Neural progenitor cell (in vitro differentiated cells): ENCODE measurements at regions not wholly inside any gene's neighbourhood (a gene's known extent, or its start where the extent isn't known, plus 50 kb on each side); places are given as distances from the start of the nearest gene placed in this dataset.

Experiments
- DNase-seq: peaks from one replicate; pipeline ENCODE4 v3.0.0-alpha.2; 2016; ENCODE audit warnings: low spot score
- H2AFZ ChIP-seq: fragments of 200-600 bp; sonication (generic); replicated peaks from 2 replicates; pipeline ENCODE4 v1.6.1; 2016; ENCODE audit warnings: antibody characterized with exemption
- H3F3A ChIP-seq: fragments of 200-600 bp; sonication (generic); 2 replicates; pipeline ENCODE4 v1.6.1; 2016; ENCODE audit warnings: antibody characterized with exemption, low read depth
- H3K27ac ChIP-seq: fragments of 200-600 bp; sonication (generic); 2 replicates; pipeline ENCODE4 v1.5.1; 2016; ENCODE audit warnings: mild to moderate bottlenecking
- H3K27me3 ChIP-seq: fragments of 200-600 bp; sonication (generic); 2 replicates; pipeline ENCODE4 v1.6.1; 2016; ENCODE audit warnings: mild to moderate bottlenecking, moderate library complexity
- H3K36me3 ChIP-seq: fragments of 200-600 bp; sonication (generic); 2 replicates; pipeline ENCODE4 v1.5.1; 2016
- H3K4me1 ChIP-seq: fragments of 200-600 bp; sonication (generic); 2 replicates; pipeline ENCODE4 v1.6.1; 2016; ENCODE audit warnings: mixed run types
- H3K4me2 ChIP-seq: fragments of 200-600 bp; sonication (generic); 2 replicates; pipeline ENCODE4 v1.6.1; 2016
- H3K4me3 ChIP-seq: fragments of 200-600 bp; sonication (generic); 2 replicates; pipeline ENCODE4 v1.5.1; 2016
- H3K79me2 ChIP-seq: fragments of 200-600 bp; sonication (generic); 2 replicates; pipeline ENCODE4 v1.6.1; 2016; ENCODE audit warnings: low read depth
- H3K9ac ChIP-seq: fragments of 200-600 bp; sonication (generic); 2 replicates; pipeline ENCODE4 v1.6.1; 2016
- H3K9me3 ChIP-seq: fragments of 200-600 bp; sonication (generic); 2 replicates; pipeline ENCODE4 v1.5.1; 2016; ENCODE audit warnings: low read depth
- H4K20me1 ChIP-seq: fragments of 200-600 bp; sonication (generic); 2 replicates; pipeline ENCODE4 v1.6.1; 2016; ENCODE audit warnings: low read depth
- H3K27ac Mint-ChIP-seq: 3 replicates; pipeline ENCODE4 v1.8.0; 2021; ENCODE audit warnings: mixed read lengths
- H3K27me3 Mint-ChIP-seq: 2 replicates; pipeline ENCODE4 v1.8.0; 2022; ENCODE audit warnings: low read depth, mild to moderate bottlenecking, inconsistent platforms, moderate library complexity, mixed read lengths; ENCODE audit not compliant: insufficient read depth
- H3K36me3 Mint-ChIP-seq: 3 replicates; pipeline ENCODE4 v1.8.0; 2021; ENCODE audit warnings: mixed read lengths
- H3K4me1 Mint-ChIP-seq: 3 replicates; pipeline ENCODE4 v1.8.0; 2021; ENCODE audit warnings: mixed read lengths
- H3K4me3 Mint-ChIP-seq: 3 replicates; pipeline ENCODE4 v1.8.0; 2021; ENCODE audit warnings: mild to moderate bottlenecking, moderate library complexity, mixed read lengths
- H3K9me3 Mint-ChIP-seq: 3 replicates; pipeline ENCODE4 v1.8.0; 2020; ENCODE audit warnings: mixed read lengths
- EZH2 ChIP-seq: fragments of 200-600 bp; sonication (generic); IDR thresholded peaks from 2 replicates; pipeline ENCODE4 v1.6.1; 2017; ENCODE audit warnings: antibody characterized with exemption, mild to moderate bottlenecking, moderate library complexity
- EZH2phosphoT487 ChIP-seq: fragments of 200-600 bp; sonication (generic); IDR thresholded peaks from 2 replicates; pipeline ENCODE4 v1.6.1; 2017; ENCODE audit warnings: antibody characterized with exemption
- TF ChIP-seq, protein P1 (sequence below): fragments of 200-600 bp; sonication (generic); IDR thresholded peaks from 2 replicates; pipeline ENCODE4 v1.5.1; 2017; ENCODE audit warnings: antibody characterized with exemption, mild to moderate bottlenecking

DNA sequence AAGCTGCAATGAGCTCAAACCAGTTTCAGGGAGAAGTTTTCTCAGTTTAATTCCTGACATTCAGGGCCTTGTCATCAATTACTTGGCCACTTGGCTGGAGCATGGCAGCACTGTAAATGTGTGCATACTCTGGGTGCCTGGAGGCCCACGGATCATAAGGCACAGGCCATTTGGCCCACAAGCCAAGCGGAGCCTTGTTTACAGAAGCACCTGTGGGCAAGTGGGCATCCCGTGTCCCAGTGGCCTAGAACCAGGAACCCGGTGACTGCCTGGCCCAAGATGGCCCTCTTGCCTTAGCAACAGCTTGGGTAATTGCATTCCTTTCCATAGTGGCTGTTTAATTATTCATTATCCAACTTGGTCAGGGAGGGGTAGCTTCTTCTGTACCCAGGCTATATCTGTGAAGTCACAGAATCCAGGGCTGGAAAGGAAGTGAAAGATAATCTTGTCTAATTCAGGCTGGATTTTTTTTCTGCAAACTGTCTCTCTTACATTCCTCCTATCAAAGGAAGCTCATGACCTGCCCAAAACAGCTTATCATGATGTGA, 426.4 kb upstream of the ZMIZ1 start:
- Histone ChIP-seq H3K27me3 (no peaks in the 10 kb centered on the region), H3F3A (no peaks in the 10 kb centered on the region), H4K20me1 (no peaks in the 10 kb centered on the region), H3K9me3 (no peaks in the 10 kb centered on the region), H3K27ac (no peak overlapping the region), H3K4me2 (no peak overlapping the region), H3K4me1 (no peaks in the 10 kb centered on the region), H3K36me3 (no peaks in the 10 kb centered on the region), H3K79me2 (no peaks in the 10 kb centered on the region), H2AFZ (no peak overlapping the region), H3K9ac (no peak overlapping the region), H3K4me3 (no peak overlapping the region)
- DNase-seq: no peak
- H3K36me3 Mint-ChIP-seq: no peaks in the 10 kb centered on the region
- H3K27ac Mint-ChIP-seq: peak overlapping the region; percentile 4
- H3K9me3 Mint-ChIP-seq: peaks cover 15% of the 10 kb centered on the region
- H3K4me1 Mint-ChIP-seq: peaks cover 19% of the 10 kb centered on the region
- peaks cover 8% of the 10 kb centered on the region for H3K27me3 Mint-ChIP-seq
- TF ChIP-seq EZH2phosphoT487 (no peak), EZH2 (no peak)
- TF ChIP-seq, protein P1, sequence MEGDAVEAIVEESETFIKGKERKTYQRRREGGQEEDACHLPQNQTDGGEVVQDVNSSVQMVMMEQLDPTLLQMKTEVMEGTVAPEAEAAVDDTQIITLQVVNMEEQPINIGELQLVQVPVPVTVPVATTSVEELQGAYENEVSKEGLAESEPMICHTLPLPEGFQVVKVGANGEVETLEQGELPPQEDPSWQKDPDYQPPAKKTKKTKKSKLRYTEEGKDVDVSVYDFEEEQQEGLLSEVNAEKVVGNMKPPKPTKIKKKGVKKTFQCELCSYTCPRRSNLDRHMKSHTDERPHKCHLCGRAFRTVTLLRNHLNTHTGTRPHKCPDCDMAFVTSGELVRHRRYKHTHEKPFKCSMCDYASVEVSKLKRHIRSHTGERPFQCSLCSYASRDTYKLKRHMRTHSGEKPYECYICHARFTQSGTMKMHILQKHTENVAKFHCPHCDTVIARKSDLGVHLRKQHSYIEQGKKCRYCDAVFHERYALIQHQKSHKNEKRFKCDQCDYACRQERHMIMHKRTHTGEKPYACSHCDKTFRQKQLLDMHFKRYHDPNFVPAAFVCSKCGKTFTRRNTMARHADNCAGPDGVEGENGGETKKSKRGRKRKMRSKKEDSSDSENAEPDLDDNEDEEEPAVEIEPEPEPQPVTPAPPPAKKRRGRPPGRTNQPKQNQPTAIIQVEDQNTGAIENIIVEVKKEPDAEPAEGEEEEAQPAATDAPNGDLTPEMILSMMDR: no peak
- no peak overlapping the region for H3K4me3 Mint-ChIP-seq

DNA sequence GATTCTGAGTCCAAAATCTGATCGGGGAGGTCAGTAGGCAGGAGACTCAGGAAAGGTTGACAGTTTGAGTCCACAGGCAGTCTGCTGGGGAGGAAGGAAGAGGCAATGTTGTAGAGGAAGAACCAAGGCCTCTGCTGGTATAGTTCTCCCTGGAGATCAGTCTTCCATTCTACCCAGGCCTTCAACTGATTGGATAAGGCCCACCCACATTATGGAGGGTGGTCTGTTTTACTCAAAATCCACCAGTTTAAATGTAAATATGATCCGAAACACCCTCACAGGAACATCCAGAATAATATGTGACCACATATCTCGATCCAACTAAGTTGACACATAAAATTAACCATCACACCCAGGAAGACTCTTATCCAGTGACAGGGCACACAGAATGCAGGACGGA, 425.3 kb upstream of the ZMIZ1 start:
- H3K4me3 Mint-ChIP-seq: no peak overlapping the region
- H3K4me1 ChIP-seq: no peaks in the 10 kb centered on the region

DNA sequence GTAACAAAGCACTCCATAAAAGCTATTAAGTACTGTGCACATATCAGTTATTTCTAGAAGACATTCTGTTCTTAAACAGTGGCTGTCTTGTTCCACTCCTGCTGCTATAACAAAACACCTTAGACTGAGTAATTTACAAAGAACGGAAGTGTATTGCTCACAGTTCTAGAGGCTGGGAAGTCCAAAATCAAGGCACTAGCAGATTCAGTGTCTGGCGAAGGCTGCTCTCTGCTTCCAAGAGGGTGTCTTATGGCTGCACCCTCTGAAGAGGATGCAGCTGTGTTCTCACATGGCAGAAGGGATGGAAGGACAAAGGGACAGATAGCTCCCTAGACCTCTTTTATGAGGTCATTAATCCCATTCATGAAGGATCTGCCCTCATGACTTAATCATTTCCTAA, 424.2 kb upstream of the ZMIZ1 start:
- peaks cover 15% of the 10 kb centered on the region for H3K9me3 Mint-ChIP-seq

More for the DNA sequence above, 425.3 kb upstream of the ZMIZ1 start:
- H3F3A ChIP-seq: no peaks in the 10 kb centered on the region
- TF ChIP-seq, protein P1: no peak
- TF ChIP-seq EZH2phosphoT487 (no peak), EZH2 (no peak)
- H3K36me3 ChIP-seq: no peaks in the 10 kb centered on the region
- H4K20me1 ChIP-seq: no peaks in the 10 kb centered on the region
- no peak overlapping the region for H2AFZ ChIP-seq
- Mint-ChIP-seq H3K27ac (no peak overlapping the region), H3K4me1 (peaks cover 23% of the 10 kb centered on the region), H3K36me3 (no peaks in the 10 kb centered on the region), H3K9me3 (peaks cover 15% of the 10 kb centered on the region), H3K27me3 (peaks cover 10% of the 10 kb centered on the region)
- no peaks in the 10 kb centered on the region for H3K79me2 ChIP-seq
- no peaks in the 10 kb centered on the region for H3K9me3 ChIP-seq
- DNase-seq: no peak
- H3K4me3 ChIP-seq: no peak overlapping the region
- H3K27me3 ChIP-seq: no peaks in the 10 kb centered on the region
- no peak overlapping the region for H3K9ac ChIP-seq
- no peak overlapping the region for H3K4me2 ChIP-seq
- no peak overlapping the region for H3K27ac ChIP-seq

More for the DNA sequence above, 424.2 kb upstream of the ZMIZ1 start:
- Histone ChIP-seq H3K4me1 (peaks cover 4% of the 10 kb centered on the region), H2AFZ (no peak overlapping the region), H3K36me3 (no peaks in the 10 kb centered on the region), H4K20me1 (no peaks in the 10 kb centered on the region), H3K27me3 (no peaks in the 10 kb centered on the region), H3K9me3 (no peaks in the 10 kb centered on the region), H3K4me2 (no peak overlapping the region), H3K27ac (no peak overlapping the region), H3F3A (no peaks in the 10 kb centered on the region), H3K79me2 (no peaks in the 10 kb centered on the region), H3K9ac (no peak overlapping the region), H3K4me3 (no peak overlapping the region)
- TF ChIP-seq, protein P1: no peak
- Mint-ChIP-seq H3K27me3 (peaks cover 10% of the 10 kb centered on the region), H3K4me3 (no peak overlapping the region), H3K4me1 (peaks cover 25% of the 10 kb centered on the region), H3K36me3 (no peaks in the 10 kb centered on the region), H3K27ac (no peak overlapping the region)
- DNase-seq: no peak
